ENCODE measurements at regions not wholly inside any gene's neighbourhood (a gene's known extent, or its start where the extent isn't known, plus 50 kb on each side); places are given as distances from the start of the nearest gene placed in this dataset.

DNA sequence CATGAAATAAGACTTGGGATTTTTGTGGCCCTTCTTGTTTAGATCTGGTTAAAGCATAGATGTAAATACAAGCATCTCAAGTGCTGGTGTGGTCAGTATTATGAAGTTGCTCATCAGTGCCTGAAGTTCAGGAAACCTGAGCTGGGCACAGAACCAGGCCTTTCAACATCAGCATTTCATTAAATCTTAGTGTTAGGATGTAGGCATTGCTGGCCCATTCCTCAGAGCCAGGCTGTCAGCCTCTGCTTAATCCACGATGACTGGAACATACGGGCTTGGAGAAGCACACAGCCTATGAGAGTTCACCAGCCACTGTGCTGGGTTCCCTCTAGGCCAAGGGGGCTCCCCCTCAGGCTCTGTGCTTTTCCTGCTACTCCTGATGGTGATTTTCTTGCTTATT lies 270.2 kb downstream of the EN1 start:
- TF ChIP-seq, protein P1, sequence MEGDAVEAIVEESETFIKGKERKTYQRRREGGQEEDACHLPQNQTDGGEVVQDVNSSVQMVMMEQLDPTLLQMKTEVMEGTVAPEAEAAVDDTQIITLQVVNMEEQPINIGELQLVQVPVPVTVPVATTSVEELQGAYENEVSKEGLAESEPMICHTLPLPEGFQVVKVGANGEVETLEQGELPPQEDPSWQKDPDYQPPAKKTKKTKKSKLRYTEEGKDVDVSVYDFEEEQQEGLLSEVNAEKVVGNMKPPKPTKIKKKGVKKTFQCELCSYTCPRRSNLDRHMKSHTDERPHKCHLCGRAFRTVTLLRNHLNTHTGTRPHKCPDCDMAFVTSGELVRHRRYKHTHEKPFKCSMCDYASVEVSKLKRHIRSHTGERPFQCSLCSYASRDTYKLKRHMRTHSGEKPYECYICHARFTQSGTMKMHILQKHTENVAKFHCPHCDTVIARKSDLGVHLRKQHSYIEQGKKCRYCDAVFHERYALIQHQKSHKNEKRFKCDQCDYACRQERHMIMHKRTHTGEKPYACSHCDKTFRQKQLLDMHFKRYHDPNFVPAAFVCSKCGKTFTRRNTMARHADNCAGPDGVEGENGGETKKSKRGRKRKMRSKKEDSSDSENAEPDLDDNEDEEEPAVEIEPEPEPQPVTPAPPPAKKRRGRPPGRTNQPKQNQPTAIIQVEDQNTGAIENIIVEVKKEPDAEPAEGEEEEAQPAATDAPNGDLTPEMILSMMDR (IDR thresholded peaks at IDR 0.05; ENCODE audit: low read depth, low read length), result no peak
- TF ChIP-seq MYC (IDR thresholded peaks at IDR 0.05; ENCODE audit: low read depth, low read length) (no peak), POLR2A (IDR thresholded peaks at IDR 0.05; ENCODE audit: extremely low read depth, insufficient read length) (no peak)
